ENCODE measurements at regions not wholly inside any gene's neighbourhood (a gene's known extent, or its start where the extent isn't known, plus 50 kb on each side); places are given as distances from the start of the nearest gene placed in this dataset.

- TF ChIP-seq EZH2 (IDR thresholded peaks at IDR 0.05; ENCODE audit: low read length, missing control alignments), result no peak
- no peak for TF ChIP-seq CTCF (conservative IDR thresholded peaks at IDR 0.05 in 1 of 2, IDR thresholded peaks at IDR 0.05 in 1 of 2; ENCODE audit: low read depth in 1 of 2, low read length in 2 of 2)
- Histone ChIP-seq H3K9ac (ENCODE audit: insufficient read depth, low read length) (no peak overlapping the region), H3K27ac (ENCODE audit: insufficient read depth, low read length) (no peak overlapping the region), H3K4me1 (ENCODE audit: control insufficient read depth, extremely low read depth, insufficient read depth, low read length) (no peaks in the 10 kb centered on the region), H3K79me2 (ENCODE audit: control insufficient read depth, insufficient read depth, low read length) (no peaks in the 10 kb centered on the region), H3K36me3 (ENCODE audit: control insufficient read depth, insufficient read depth, low read length) (no peaks in the 10 kb centered on the region), H3K4me2 (ENCODE audit: extremely low read depth, insufficient read depth, low read length) (no peak overlapping the region), H3K27me3 (ENCODE audit: control insufficient read depth, insufficient read depth, low read length) (no peaks in the 10 kb centered on the region), H2AFZ (ENCODE audit: low read length) (no peak overlapping the region), H3K4me3 (replicated peaks in 1 of 4; ENCODE audit: control extremely low read depth in 1 of 4, insufficient read depth in 1 of 4, low read depth in 3 of 4, low read length in 4 of 4) (no peak overlapping the region), H3K9me3 (ENCODE audit: control insufficient read depth, insufficient read depth, low read depth, low read length) (no peaks in the 10 kb centered on the region), H4K20me1 (ENCODE audit: control insufficient read depth, extremely low read depth, insufficient read depth, low read length) (no peaks in the 10 kb centered on the region)
- DNase-seq (ENCODE audit: low read depth in 2 of 2), result no peak
Observed at GRCh38 chr16:72406390-72406789, 234.4 kb upstream of the PMFBP1 start.

- Histone ChIP-seq H3K79me2 (ENCODE audit: control insufficient read depth, insufficient read depth, low read length) (no peaks in the 10 kb centered on the region), H3K9me3 (ENCODE audit: control insufficient read depth, insufficient read depth, low read depth, low read length) (no peaks in the 10 kb centered on the region), H2AFZ (ENCODE audit: low read length) (no peak overlapping the region), H3K4me2 (ENCODE audit: extremely low read depth, insufficient read depth, low read length) (no peak overlapping the region), H3K27me3 (ENCODE audit: control insufficient read depth, insufficient read depth, low read length) (no peaks in the 10 kb centered on the region), H3K9ac (ENCODE audit: insufficient read depth, low read length) (no peak overlapping the region), H3K27ac (ENCODE audit: insufficient read depth, low read length) (no peak overlapping the region), H3K36me3 (ENCODE audit: control insufficient read depth, insufficient read depth, low read length) (no peaks in the 10 kb centered on the region), H3K4me1 (ENCODE audit: control insufficient read depth, extremely low read depth, insufficient read depth, low read length) (no peaks in the 10 kb centered on the region), H4K20me1 (ENCODE audit: control insufficient read depth, extremely low read depth, insufficient read depth, low read length) (no peaks in the 10 kb centered on the region), H3K4me3 (replicated peaks in 1 of 4; ENCODE audit: control extremely low read depth in 1 of 4, insufficient read depth in 1 of 4, low read depth in 3 of 4, low read length in 4 of 4) (no peak overlapping the region)
- TF ChIP-seq EZH2 (IDR thresholded peaks at IDR 0.05; ENCODE audit: low read length, missing control alignments) (no peak), CTCF (conservative IDR thresholded peaks at IDR 0.05 in 1 of 2, IDR thresholded peaks at IDR 0.05 in 1 of 2; ENCODE audit: low read depth in 1 of 2, low read length in 2 of 2) (no peak)
- DNase-seq (ENCODE audit: low read depth in 2 of 2), result peak in 1 of 2 donors; percentile 29
Observed at GRCh38 chr16:72404299-72404698, 232.3 kb upstream of the PMFBP1 start.

- H3K79me2 ChIP-seq (ENCODE audit: control insufficient read depth, insufficient read depth, low read length), result no peaks in the 10 kb centered on the region
- no peaks in the 10 kb centered on the region for H4K20me1 ChIP-seq (ENCODE audit: control insufficient read depth, extremely low read depth, insufficient read depth, low read length)
- H3K4me3 ChIP-seq (replicated peaks in 1 of 4; ENCODE audit: control extremely low read depth in 1 of 4, insufficient read depth in 1 of 4, low read depth in 3 of 4, low read length in 4 of 4), result no peak overlapping the region
- no peak overlapping the region for H2AFZ ChIP-seq (ENCODE audit: low read length)
- H3K27me3 ChIP-seq (ENCODE audit: control insufficient read depth, insufficient read depth, low read length), result no peaks in the 10 kb centered on the region
- no peak overlapping the region for H3K27ac ChIP-seq (ENCODE audit: insufficient read depth, low read length)
- H3K9ac ChIP-seq (ENCODE audit: insufficient read depth, low read length), result no peak overlapping the region
- TF ChIP-seq CTCF (conservative IDR thresholded peaks at IDR 0.05 in 1 of 2, IDR thresholded peaks at IDR 0.05 in 1 of 2; ENCODE audit: low read depth in 1 of 2, low read length in 2 of 2) (no peak), EZH2 (IDR thresholded peaks at IDR 0.05; ENCODE audit: low read length, missing control alignments) (no peak)
- H3K4me2 ChIP-seq (ENCODE audit: extremely low read depth, insufficient read depth, low read length), result no peak overlapping the region
- no peaks in the 10 kb centered on the region for H3K9me3 ChIP-seq (ENCODE audit: control insufficient read depth, insufficient read depth, low read depth, low read length)
- no peaks in the 10 kb centered on the region for H3K36me3 ChIP-seq (ENCODE audit: control insufficient read depth, insufficient read depth, low read length)
- no peaks in the 10 kb centered on the region for H3K4me1 ChIP-seq (ENCODE audit: control insufficient read depth, extremely low read depth, insufficient read depth, low read length)
- DNase-seq (ENCODE audit: low read depth in 2 of 2), result no peak
Observed at GRCh38 chr16:72401084-72401361, 229.1 kb upstream of the PMFBP1 start.

All from fibroblast of lung (primary cell).